Thyroid gland (tissue), 4 donors: ENCODE measurements at regions not wholly inside any gene's neighbourhood (a gene's known extent, or its start where the extent isn't known, plus 50 kb on each side); places are given as distances from the start of the nearest gene placed in this dataset.

Experiments used
- DNase-seq, 2 donors: peaks; one replicate each; pipeline ENCODE4 v3.0.0-alpha.2; 2019
- H3K27ac ChIP-seq, 3 donors: fragments of 200-600 bp; sonication (generic); 1 replicate in 2 of 3; 2 replicates in 1 of 3; pipeline ENCODE4 v1.5.1; 2016 to 2019; ENCODE audit warnings: mild to moderate bottlenecking in 1 of 3, moderate library complexity in 1 of 3
- H3K27me3 ChIP-seq: fragments of 200-600 bp; sonication (generic); one replicate; pipeline ENCODE4 v1.5.1; 2019
- H3K36me3 ChIP-seq, 2 donors: fragments of 200-600 bp; sonication (generic); one replicate each; pipeline ENCODE4 v1.5.1; 2016 to 2019
- H3K4me1 ChIP-seq, 2 donors: fragments of 200-600 bp; sonication (generic); one replicate each; pipeline ENCODE4 v1.5.1; 2017 to 2019
- H3K4me3 ChIP-seq, 3 donors: fragments of 200-600 bp; sonication (generic); replicated peaks in 1 of 3; 1 replicate in 2 of 3; 2 replicates in 1 of 3; pipeline ENCODE4 v1.5.1; 2016; ENCODE audit warnings: mild to moderate bottlenecking in 1 of 3
- H3K9me3 ChIP-seq: fragments of 200-600 bp; sonication (generic); one replicate; pipeline ENCODE4 v1.5.1; 2017
- CTCF ChIP-seq, 6 experiments: fragments of 200-600 bp in 3 of 6; fragments of 450-650 bp in 3 of 6; sonication (generic) in 3 of 6; IDR thresholded peaks; one replicate each; pipeline ENCODE4 v1.5.1; 2016 to 2019; ENCODE audit warnings: antibody characterized with exemption in 6 of 6, mild to moderate bottlenecking in 2 of 6, inconsistent platforms in 1 of 6, moderate library complexity in 1 of 6
- POLR2A ChIP-seq, 2 donors: fragments of 450-650 bp; IDR thresholded peaks; one replicate each; pipeline ENCODE4 v1.6.1; 2017; ENCODE audit warnings: antibody characterized with exemption in 2 of 2, mild to moderate bottlenecking in 2 of 2, moderate library complexity in 1 of 2
- WGBS, 2 donors: methylation state at CpG; one replicate each; pipeline ENCODE4 v1.1.5; 2017; 5-methylcytosine and 5-hydroxymethylcytosine counted together
- intact Hi-C: fragments of 100-400 bp; cut with DNase I; formaldehyde crosslinking; loops from one replicate; pipeline ENCODE4 v1.15.1; 2023

DNA sequence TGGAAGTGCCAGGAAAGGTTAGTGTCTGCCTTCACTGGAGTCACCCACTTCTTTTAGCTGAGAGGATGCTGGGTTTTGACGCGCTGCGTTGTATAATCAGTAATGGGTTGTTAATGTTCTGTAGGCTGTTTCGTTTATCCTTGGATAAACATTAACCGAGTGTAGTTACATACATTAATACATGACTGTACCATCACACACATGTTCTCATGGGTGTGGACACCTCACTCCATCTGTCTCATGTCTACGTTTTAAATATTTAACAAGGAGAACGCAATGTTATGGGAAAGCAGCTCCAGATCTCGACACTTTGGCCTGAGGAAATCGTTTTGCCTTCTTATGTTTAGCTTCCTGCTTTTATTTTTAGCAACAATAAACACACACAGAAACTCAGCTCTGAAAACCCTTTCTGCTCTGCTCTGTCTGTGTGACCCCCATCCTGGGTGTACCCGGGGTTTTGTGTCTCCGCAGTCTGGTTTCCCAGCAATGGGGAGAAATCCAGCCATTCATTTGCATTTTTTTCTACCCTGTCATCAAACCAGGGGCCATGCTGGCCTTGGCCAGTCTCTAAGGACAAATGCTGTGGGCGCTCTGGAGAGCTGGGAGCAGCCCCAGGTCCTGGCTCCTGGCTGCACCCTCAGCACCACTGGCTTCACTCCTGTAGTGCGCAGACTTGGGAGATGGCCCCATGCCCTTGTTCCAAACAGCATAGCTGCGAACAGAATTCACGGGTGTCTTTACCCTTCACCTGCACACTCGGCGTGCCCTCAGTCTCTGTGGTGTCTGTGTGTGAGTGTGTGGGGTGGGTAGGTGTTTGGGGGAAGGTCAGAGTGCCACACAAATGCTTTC is 110.8 kb downstream of the ERMARD start:
- H3K4me1 ChIP-seq: no peaks in the 10 kb centered on the region
- intact Hi-C loops: no loop called here
- no peaks in the 10 kb centered on the region for H3K27me3 ChIP-seq
- no peaks in the 10 kb centered on the region for H3K36me3 ChIP-seq
- TF ChIP-seq POLR2A (IDR thresholded peaks at IDR 0.05): no peak
- TF ChIP-seq CTCF (IDR thresholded peaks at IDR 0.05): no peak
- H3K9me3 ChIP-seq: no peaks in the 10 kb centered on the region
- H3K4me3 ChIP-seq: no peak overlapping the region
- no peak for DNase-seq
- H3K27ac ChIP-seq: no peak overlapping the region
- WGBS, 2 donors: 74 to 78% methylated on average over 16 to 17 of the region's 17 CpGs

DNA sequence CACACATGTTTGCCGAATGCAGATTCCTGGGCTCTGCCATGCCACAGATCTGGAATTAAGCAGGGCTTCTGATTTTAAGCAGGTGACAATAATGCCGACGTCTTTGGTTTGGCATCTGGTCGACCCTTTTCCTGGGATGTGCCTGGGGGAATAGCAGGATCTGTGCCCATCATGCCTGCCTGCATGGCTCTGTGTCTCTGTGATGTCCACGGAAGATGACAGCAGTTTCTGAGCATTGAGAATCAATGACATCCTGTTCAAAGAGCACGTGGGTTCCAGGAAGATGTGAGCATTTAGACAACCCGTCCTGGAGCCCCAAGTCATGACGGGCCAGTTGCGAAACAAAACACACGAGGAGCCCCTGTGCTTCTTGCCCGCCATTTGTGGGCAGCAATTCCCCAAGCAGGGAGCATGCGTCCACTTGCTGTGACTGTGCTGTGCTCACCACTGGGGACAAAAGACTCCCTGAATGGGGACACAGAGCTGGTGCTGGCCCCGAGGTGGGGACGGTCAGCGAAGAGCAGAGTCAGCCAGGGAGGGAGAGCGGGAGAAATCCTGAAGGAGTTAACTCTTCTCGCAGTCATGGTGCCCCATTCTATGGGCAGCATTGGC is 110.1 kb downstream of the ERMARD start:
- Histone ChIP-seq H3K9me3 (no peaks in the 10 kb centered on the region), H3K4me1 (no peaks in the 10 kb centered on the region), H3K4me3 (no peak overlapping the region), H3K27me3 (no peaks in the 10 kb centered on the region), H3K27ac (no peak overlapping the region), H3K36me3 (no peaks in the 10 kb centered on the region)
- no peak for DNase-seq
- intact Hi-C loops: no loop called here
- WGBS, 2 donors: 85 to 87% methylated on average over 17 of the region's 17 CpGs
- TF ChIP-seq POLR2A (IDR thresholded peaks at IDR 0.05): no peak
- TF ChIP-seq CTCF (IDR thresholded peaks at IDR 0.05): no peak

DNA sequence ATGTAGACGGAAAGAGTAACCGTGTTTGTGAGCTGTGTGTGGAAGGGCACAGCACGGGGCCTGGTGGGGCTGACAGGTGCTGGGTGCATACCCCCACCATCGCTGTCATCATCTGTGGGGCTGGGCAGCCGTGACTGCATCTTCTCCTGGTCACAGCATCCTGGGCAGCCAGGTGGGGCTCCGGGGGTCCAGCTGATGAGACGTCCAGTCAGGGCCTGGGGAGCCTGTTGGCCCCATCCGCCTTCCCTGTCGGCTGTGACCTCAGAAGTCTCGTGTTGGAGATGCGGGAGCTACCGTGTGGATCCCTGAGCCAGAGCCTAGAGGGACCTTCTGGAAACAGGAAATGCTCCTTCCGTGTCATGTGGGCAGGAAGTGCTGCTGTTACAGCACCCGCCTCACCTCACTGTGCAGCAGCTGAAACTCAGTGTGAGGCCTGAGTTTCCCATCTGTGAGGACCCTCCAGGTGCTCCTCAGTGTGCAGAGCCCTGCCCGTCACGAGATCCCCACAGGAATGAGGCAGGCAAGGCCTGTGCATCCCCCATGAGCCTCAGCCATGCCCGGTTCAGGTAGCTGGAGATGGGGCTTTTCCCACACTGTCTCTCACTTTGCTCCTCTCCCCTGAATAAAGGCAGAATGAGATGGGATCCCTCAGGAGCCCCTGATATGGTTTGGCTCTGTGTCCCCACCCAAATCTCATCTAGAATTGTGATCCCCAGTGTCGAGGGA is 108.7 kb downstream of the ERMARD start:
- intact Hi-C loops: no loop called here
- H3K27me3 ChIP-seq: no peaks in the 10 kb centered on the region
- no peak overlapping the region for H3K27ac ChIP-seq
- no peaks in the 10 kb centered on the region for H3K9me3 ChIP-seq
- WGBS, 2 donors: 73 to 88% methylated on average over 9 of the region's 18 CpGs
- H3K4me1 ChIP-seq: no peaks in the 10 kb centered on the region
- DNase-seq: no peak
- no peaks in the 10 kb centered on the region for H3K36me3 ChIP-seq
- TF ChIP-seq POLR2A (IDR thresholded peaks at IDR 0.05): no peak
- no peak for TF ChIP-seq CTCF (IDR thresholded peaks at IDR 0.05)
- no peak overlapping the region for H3K4me3 ChIP-seq

- H3K27me3 ChIP-seq: no peaks in the 10 kb centered on the region
- DNase-seq: no peak
- TF ChIP-seq CTCF (IDR thresholded peaks at IDR 0.05) (no peak), POLR2A (IDR thresholded peaks at IDR 0.05) (no peak)
- H3K27ac ChIP-seq: no peak overlapping the region
- intact Hi-C loops: no loop called here
- no peaks in the 10 kb centered on the region for H3K36me3 ChIP-seq
- H3K4me3 ChIP-seq: no peak overlapping the region
- no peaks in the 10 kb centered on the region for H3K4me1 ChIP-seq
- WGBS, 2 donors: 94 to 95% methylated on average over 7 of the region's 7 CpGs
- H3K9me3 ChIP-seq: no peaks in the 10 kb centered on the region
Measured at GRCh38 chr6:169859401-169859977, 108.1 kb downstream of the ERMARD start.
